ENCODE measurements at regions not wholly inside any gene's neighbourhood (a gene's known extent, or its start where the extent isn't known, plus 50 kb on each side); places are given as distances from the start of the nearest gene placed in this dataset.

- H3K79me1 ChIP-seq (ENCODE audit: low read depth in 1 of 2, low read length in 2 of 2) = no peaks in the 10 kb centered on the region
- dilution Hi-C loops (cut with HindIII; ENCODE audit: low sequenced_read_pairs, unreplicated experiment) = no loop called here
- CTCF ChIA-PET = no interaction called here
Observed at GRCh38 chr14:97942921-97943320, 1145.7 kb downstream of the VRK1 start.

More at GRCh38 chr14:97942921-97943320, 1145.7 kb downstream of the VRK1 start:
- H2AK5ac ChIP-seq (ENCODE audit: low read depth, low read length) = no peak overlapping the region
- TF ChIP-seq RFX5 (IDR thresholded peaks at IDR 0.05; ENCODE audit: low read depth, low read length) (no peak), MXI1 (IDR thresholded peaks at IDR 0.05; ENCODE audit: borderline replicate concordance, low read depth, low read length) (no peak), BHLHE40 (IDR thresholded peaks at IDR 0.05; ENCODE audit: low read depth, low read length) (no peak), CEBPB (IDR thresholded peaks at IDR 0.05; ENCODE audit: low read depth, low read length) (no peak)
- no peak overlapping the region for H3K18ac ChIP-seq (ENCODE audit: low read depth, low read length)
- no peak overlapping the region for H4K5ac ChIP-seq (ENCODE audit: low read depth, low read length)
- no peak overlapping the region for H3K14ac ChIP-seq (replicated peaks; ENCODE audit: low read depth, low read length)
- no peak overlapping the region for H3K27ac ChIP-seq (ENCODE audit: insufficient read depth, low read length)
- intact Hi-C loops (cut with micrococcal nuclease) = no loop called here
- H3K27me3 ChIP-seq (ENCODE audit: control insufficient read depth, insufficient read depth, low read length) = no peaks in the 10 kb centered on the region
- H3K4me1 ChIP-seq (ENCODE audit: control insufficient read depth, insufficient read depth, low read length) = no peaks in the 10 kb centered on the region
- no peak for ATAC-seq (ENCODE audit: low read depth)
- no peaks in the 10 kb centered on the region for H3K9me1 ChIP-seq (ENCODE audit: insufficient read depth, low read length)
- H2BK15ac ChIP-seq (ENCODE audit: low read depth, low read length) = no peak overlapping the region
- POLR2A ChIA-PET (ENCODE audit: unreplicated experiment) = no interaction called here
- no peak overlapping the region for H4K91ac ChIP-seq (ENCODE audit: insufficient read depth, low read depth, low read length)
- H4K8ac ChIP-seq (ENCODE audit: low read depth in 2 of 2, low read length in 2 of 2) = no peak overlapping the region
- H3K4me3 ChIP-seq (ENCODE audit: insufficient read depth, low read depth, low read length) = no peak overlapping the region
- no peak overlapping the region for H3K23ac ChIP-seq (ENCODE audit: low read depth, low read length)
- no peak overlapping the region for H3K56ac ChIP-seq (ENCODE audit: extremely low read depth, insufficient read depth, low read length)
- no peak overlapping the region for H2BK120ac ChIP-seq (ENCODE audit: low read depth, low read length)
- no CpG with 5 or more reads among the region's 1 CpG for WGBS, 2 experiments (ENCODE audit: extremely low coverage in 2 of 2, insufficient read length in 1 of 2)
- H3K4ac ChIP-seq (ENCODE audit: low read depth, low read length) = no peak overlapping the region
- H4K20me1 ChIP-seq (ENCODE audit: insufficient read depth, low read length) = no peaks in the 10 kb centered on the region
- no peak overlapping the region for H2BK5ac ChIP-seq (ENCODE audit: low read depth, low read length, poor library complexity, severe bottlenecking)
- no peak for DNase-seq
- no peak overlapping the region for H2BK20ac ChIP-seq (ENCODE audit: low read depth, low read length)
- no peak overlapping the region for H2AFZ ChIP-seq (replicated peaks; ENCODE audit: low read length, poor library complexity)
- H3K4me2 ChIP-seq (ENCODE audit: low read depth, low read length) = no peak overlapping the region
- no TSS peak for BruUV-seq (replicated peaks)
- H3K36me3 ChIP-seq (ENCODE audit: control insufficient read depth, insufficient read depth, low read length) = no peaks in the 10 kb centered on the region
- no peak overlapping the region for H2AK9ac ChIP-seq (replicated peaks; ENCODE audit: low read depth, low read length, poor library complexity)
- no peak overlapping the region for H3K9ac ChIP-seq (ENCODE audit: low read depth, low read length)
- H3K9me3 ChIP-seq (ENCODE audit: control insufficient read depth, insufficient read depth, low read length) = peaks cover 30% of the 10 kb centered on the region
- in situ Hi-C loops (cut with MboI; ENCODE audit: low sequenced_read_pairs) = no loop called here

Measured in IMR-90 (cell line).